DOHH2 (cell line): ENCODE measurements at regions not wholly inside any gene's neighbourhood (a gene's known extent, or its start where the extent isn't known, plus 50 kb on each side); places are given as distances from the start of the nearest gene placed in this dataset.

ENCODE experiments used
- CTCF ChIP-seq: fragments of 200-600 bp; sonication (generic); IDR thresholded peaks from one replicate; pipeline ENCODE4 v1.5.1; 2014; ENCODE audit warnings: antibody characterized with exemption, mild to moderate bottlenecking, low read depth, low read length; ENCODE audit not compliant: poor library complexity, severe bottlenecking
- EZH2phosphoT487 ChIP-seq: fragments of 200-600 bp; sonication (generic); IDR thresholded peaks from 2 replicates; pipeline ENCODE4 v1.6.1; 2017; ENCODE audit warnings: borderline replicate concordance, mild to moderate bottlenecking, antibody characterized with exemption, low read length, moderate library complexity, mixed read lengths

DNA sequence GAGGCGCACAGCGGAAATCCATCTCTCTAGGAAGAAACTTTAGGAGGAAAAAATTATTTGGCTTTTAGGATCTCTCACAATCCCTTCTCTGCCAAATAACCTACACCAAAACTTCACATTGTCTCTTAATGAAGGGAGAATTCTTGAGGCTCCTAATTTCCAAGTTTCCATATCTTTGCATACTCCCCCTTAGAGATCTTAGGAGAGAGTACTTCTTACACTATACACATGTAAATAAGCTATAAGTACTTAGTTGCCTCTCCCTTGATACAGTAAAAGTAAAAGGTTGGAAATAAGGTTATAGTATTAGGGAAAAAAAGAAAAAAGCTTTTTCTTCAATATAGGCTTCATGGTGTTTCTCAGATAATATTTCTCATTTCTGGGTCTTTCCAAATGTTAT lies 596.7 kb downstream of the SATB2 start:
- TF ChIP-seq CTCF (no peak), EZH2phosphoT487 (no peak)
